ENCODE measurements at regions not wholly inside any gene's neighbourhood (a gene's known extent, or its start where the extent isn't known, plus 50 kb on each side); places are given as distances from the start of the nearest gene placed in this dataset.

DNA sequence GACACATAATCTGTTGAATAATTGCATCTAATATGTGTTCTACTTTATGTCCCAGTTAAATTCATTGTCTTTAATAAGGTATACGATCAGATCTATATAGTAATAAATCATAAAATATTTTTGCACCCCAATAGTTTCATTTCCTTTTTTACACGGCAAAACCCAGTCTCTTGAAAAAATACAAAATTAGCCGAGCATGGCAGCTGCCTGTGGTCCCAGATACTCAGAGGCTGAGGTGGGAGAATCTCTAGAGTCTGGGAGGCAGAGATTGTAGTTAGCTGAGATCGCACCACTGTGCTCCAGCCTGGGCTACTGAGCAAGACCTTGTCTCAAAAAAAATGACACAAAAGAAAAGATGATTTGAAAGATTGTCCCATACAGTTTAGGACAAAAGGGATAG, 52.3 kb upstream of the PARP4 start:
- TF ChIP-seq, protein P1, sequence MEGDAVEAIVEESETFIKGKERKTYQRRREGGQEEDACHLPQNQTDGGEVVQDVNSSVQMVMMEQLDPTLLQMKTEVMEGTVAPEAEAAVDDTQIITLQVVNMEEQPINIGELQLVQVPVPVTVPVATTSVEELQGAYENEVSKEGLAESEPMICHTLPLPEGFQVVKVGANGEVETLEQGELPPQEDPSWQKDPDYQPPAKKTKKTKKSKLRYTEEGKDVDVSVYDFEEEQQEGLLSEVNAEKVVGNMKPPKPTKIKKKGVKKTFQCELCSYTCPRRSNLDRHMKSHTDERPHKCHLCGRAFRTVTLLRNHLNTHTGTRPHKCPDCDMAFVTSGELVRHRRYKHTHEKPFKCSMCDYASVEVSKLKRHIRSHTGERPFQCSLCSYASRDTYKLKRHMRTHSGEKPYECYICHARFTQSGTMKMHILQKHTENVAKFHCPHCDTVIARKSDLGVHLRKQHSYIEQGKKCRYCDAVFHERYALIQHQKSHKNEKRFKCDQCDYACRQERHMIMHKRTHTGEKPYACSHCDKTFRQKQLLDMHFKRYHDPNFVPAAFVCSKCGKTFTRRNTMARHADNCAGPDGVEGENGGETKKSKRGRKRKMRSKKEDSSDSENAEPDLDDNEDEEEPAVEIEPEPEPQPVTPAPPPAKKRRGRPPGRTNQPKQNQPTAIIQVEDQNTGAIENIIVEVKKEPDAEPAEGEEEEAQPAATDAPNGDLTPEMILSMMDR (IDR thresholded peaks at IDR 0.05), result no peak
- TF ChIP-seq POLR2A (IDR thresholded peaks at IDR 0.05), result no peak
